Pancreas (tissue), 10 donors: ENCODE measurements at regions not wholly inside any gene's neighbourhood (a gene's known extent, or its start where the extent isn't known, plus 50 kb on each side); places are given as distances from the start of the nearest gene placed in this dataset.

ENCODE experiments used
- ATAC-seq, 4 donors: fragments of 200-7000 bp; cut with Tn5 transposase; one replicate each; pipeline versions ENCODE4 v1.8.0 to v1.9.1; 2020; ENCODE audit warnings: mild to moderate bottlenecking in 4 of 4, moderate library complexity in 4 of 4
- DNase-seq, 6 donors: peaks; one replicate each; pipeline ENCODE4 v3.0.0-alpha.2; 2020
- FAIRE-seq: peaks from 2 replicates; lab custom pipeline; 2012; peaks lifted over from hg19 to GRCh38; lab: Jason Lieb, UNC
- H3K27ac ChIP-seq, 4 donors: fragments of 200-600 bp; sonication (generic); 1 replicate in 3 of 4; 2 replicates in 1 of 4; pipeline versions ENCODE4 v1.5.0 to v1.8.0; 2020
- H3K27me3 ChIP-seq, 4 donors: fragments of 200-600 bp; one replicate each; pipeline ENCODE4 v1.8.0; 2021
- H3K36me3 ChIP-seq, 3 donors: fragments of 200-600 bp; sonication (generic) in 1 of 3; one replicate each; pipeline versions ENCODE4 v1.5.0 to v1.8.0; 2020 to 2021
- H3K4me1 ChIP-seq, 3 donors: fragments of 200-600 bp; one replicate each; pipeline ENCODE4 v1.8.0; 2021
- H3K4me3 ChIP-seq, 4 donors: fragments of 200-600 bp; sonication (generic) in 2 of 4; one replicate each; pipeline versions ENCODE4 v1.5.0 to v1.8.0; 2020 to 2021
- H3K9me3 ChIP-seq, 4 donors: fragments of 200-600 bp; one replicate each; pipeline ENCODE4 v1.8.0; 2021
- WGBS, 2 donors: extraction: QIAGEN DNeasy Blood & Tissue Kit; methylation state at CpG; one replicate each; pipeline ENCODE4 v1.1.7; 2013; 5-methylcytosine and 5-hydroxymethylcytosine counted together
- intact Hi-C, 3 donors: fragments of 100-400 bp; cut with DNase I; formaldehyde crosslinking; loops; one replicate each; pipeline versions ENCODE4 v1.11.1 to v1.14.2; 2022
- TF ChIP-seq, protein P1 (sequence below), 4 donors: fragments of 200-600 bp; sonication (generic) in 3 of 4; IDR thresholded peaks; one replicate each; pipeline versions ENCODE4 v1.5.0 to v1.8.0; 2021; ENCODE audit warnings: antibody characterized with exemption in 4 of 4
- donor health status: healthy with polysubstance abuse.
- donor health status: DM: no; HTN: no; CAD: no; lungs with moderate emphysema.
- donor health status: DM: no; HTN: no; CAD: no.
- donor health status: control.
- donor health status: control.
- donor health status: Bipolar disorder and iron deficiency.
- donor health status: DM: yes; HTN: yes; CAD: no.
- donor health status: DM: no; HTN: no; CAD: no.
- donor health status: DM: no; HTN: no; CAD: no.
- donor health status: DM: yes; HTN: yes; CAD: no.

DNA sequence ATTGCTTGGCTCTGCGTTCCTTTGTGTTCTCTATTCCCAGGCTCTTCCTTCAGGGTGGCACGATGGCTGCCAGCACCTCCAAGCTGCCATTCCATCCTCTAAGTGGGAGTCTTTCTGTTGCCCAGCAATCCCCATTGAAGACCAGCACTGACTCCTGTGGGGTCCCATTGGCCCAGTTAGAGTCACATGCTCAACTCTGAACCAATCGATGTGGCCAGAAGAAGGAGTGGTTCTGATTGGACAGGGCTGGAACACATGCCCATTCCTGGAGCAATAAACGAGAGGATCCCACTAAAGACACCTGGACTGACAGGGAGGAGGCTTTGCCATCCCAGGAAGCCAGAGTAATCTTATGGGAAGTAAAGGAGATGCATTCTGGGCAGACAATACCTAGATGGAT, 97.2 kb upstream of the IGSF21 start:
- DNase-seq (no peak), FAIRE-seq (no peak), ATAC-seq (no peak)
- intact Hi-C loops, result no loop called here
- 66 to 78% methylated on average over 4 of the region's 4 CpGs for WGBS, 2 donors
- no peak overlapping the region for H3K27ac ChIP-seq
- no peak overlapping the region for H3K4me3 ChIP-seq
- no peaks in the 10 kb centered on the region for H3K4me1 ChIP-seq
- no peaks in the 10 kb centered on the region for H3K9me3 ChIP-seq
- no peaks in the 10 kb centered on the region for H3K36me3 ChIP-seq
- TF ChIP-seq, protein P1, sequence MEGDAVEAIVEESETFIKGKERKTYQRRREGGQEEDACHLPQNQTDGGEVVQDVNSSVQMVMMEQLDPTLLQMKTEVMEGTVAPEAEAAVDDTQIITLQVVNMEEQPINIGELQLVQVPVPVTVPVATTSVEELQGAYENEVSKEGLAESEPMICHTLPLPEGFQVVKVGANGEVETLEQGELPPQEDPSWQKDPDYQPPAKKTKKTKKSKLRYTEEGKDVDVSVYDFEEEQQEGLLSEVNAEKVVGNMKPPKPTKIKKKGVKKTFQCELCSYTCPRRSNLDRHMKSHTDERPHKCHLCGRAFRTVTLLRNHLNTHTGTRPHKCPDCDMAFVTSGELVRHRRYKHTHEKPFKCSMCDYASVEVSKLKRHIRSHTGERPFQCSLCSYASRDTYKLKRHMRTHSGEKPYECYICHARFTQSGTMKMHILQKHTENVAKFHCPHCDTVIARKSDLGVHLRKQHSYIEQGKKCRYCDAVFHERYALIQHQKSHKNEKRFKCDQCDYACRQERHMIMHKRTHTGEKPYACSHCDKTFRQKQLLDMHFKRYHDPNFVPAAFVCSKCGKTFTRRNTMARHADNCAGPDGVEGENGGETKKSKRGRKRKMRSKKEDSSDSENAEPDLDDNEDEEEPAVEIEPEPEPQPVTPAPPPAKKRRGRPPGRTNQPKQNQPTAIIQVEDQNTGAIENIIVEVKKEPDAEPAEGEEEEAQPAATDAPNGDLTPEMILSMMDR (IDR thresholded peaks at IDR 0.05), result no peak
- no peaks in the 10 kb centered on the region for H3K27me3 ChIP-seq

DNA sequence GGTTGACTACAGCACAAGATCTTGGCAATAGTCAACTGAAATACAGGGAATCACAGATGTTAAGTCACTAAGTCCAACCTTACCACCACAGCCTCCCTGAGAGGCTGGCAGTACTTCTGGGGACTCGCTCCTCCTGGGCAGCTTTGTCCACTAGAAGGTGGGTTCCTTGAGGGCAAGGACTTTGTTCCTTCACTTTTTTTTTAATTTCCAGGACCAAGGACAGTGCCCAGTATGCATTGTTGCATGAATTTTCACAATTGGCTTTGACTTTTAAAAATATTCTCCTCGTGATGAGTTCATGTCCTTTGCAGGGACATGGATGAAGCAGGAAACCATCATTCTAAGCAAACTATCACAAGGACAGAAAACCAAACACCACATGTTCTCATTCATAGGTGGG, 96.7 kb upstream of the IGSF21 start:
- H3K36me3 ChIP-seq, result no peaks in the 10 kb centered on the region
- H3K4me3 ChIP-seq, result no peak overlapping the region
- H3K9me3 ChIP-seq, result no peaks in the 10 kb centered on the region
- no peaks in the 10 kb centered on the region for H3K4me1 ChIP-seq
- no peak for FAIRE-seq
- no peaks in the 10 kb centered on the region for H3K27me3 ChIP-seq
- H3K27ac ChIP-seq, result no peak overlapping the region
- DNase-seq, result no peak
- TF ChIP-seq, protein P1 (IDR thresholded peaks at IDR 0.05), result no peak
- 53 to 57% methylated on average over 2 of the region's 2 CpGs for WGBS, 2 donors
- no peak for ATAC-seq
- intact Hi-C loops, result no loop called here

DNA sequence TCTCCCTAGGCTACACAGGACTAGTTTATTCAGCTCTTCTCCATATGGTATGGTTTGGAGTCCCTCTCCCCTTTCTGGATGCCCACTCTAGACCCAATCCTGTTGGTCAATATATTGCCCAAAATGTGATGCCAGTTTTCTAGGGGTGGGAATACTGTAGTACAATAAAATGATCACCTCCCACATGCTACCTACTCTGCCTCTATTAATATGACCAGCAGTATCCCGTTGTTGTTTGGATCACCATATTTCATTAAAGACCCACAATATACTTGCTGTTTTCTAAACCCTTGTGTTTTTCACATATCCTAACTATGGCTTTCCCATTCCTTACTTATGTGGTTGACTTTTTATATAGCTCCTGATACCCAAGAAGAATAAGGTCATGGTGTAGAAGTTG, 95.9 kb upstream of the IGSF21 start:
- DNase-seq (no peak), ATAC-seq (no peak), FAIRE-seq (no peak)
- H3K27ac ChIP-seq, result no peak overlapping the region
- WGBS, 2 donors, result 79% methylated on average over 1 of the region's 1 CpG
- TF ChIP-seq, protein P1 (IDR thresholded peaks at IDR 0.05), result no peak
- intact Hi-C loops, result no loop called here
- H3K9me3 ChIP-seq, result no peaks in the 10 kb centered on the region
- no peaks in the 10 kb centered on the region for H3K27me3 ChIP-seq
- H3K4me1 ChIP-seq, result no peaks in the 10 kb centered on the region
- H3K4me3 ChIP-seq, result no peak overlapping the region
- no peaks in the 10 kb centered on the region for H3K36me3 ChIP-seq

DNA sequence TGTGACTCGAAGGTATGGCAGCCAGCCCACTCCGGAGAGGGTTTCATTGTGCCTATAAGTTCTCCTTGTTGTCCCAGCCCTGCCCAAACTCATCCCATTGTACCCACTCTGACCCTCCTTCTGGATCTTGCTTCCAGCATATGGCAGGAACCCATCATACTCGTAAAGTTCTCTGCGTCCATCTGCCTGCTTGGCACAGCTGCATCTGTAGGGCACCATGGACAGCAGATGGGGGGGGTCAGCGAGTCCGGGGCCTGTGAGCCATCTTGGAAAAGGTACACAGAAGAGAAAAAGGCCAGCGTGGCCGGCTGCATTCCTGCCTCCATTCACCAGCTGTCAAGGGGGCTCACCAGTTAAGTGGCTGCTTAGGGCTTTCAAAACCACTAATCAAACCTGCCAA, 94.9 kb upstream of the IGSF21 start:
- TF ChIP-seq, protein P1 (IDR thresholded peaks at IDR 0.05), result no peak
- ATAC-seq (no peak), DNase-seq (no peak), FAIRE-seq (no peak)
- H3K36me3 ChIP-seq, result no peaks in the 10 kb centered on the region
- no peaks in the 10 kb centered on the region for H3K4me1 ChIP-seq
- H3K27ac ChIP-seq, result no peak overlapping the region
- H3K9me3 ChIP-seq, result no peaks in the 10 kb centered on the region
- H3K4me3 ChIP-seq, result no peak overlapping the region
- H3K27me3 ChIP-seq, result no peaks in the 10 kb centered on the region
- WGBS, 2 donors, result 54 to 63% methylated on average over 8 of the region's 8 CpGs
- intact Hi-C loops, result no loop called here

DNA sequence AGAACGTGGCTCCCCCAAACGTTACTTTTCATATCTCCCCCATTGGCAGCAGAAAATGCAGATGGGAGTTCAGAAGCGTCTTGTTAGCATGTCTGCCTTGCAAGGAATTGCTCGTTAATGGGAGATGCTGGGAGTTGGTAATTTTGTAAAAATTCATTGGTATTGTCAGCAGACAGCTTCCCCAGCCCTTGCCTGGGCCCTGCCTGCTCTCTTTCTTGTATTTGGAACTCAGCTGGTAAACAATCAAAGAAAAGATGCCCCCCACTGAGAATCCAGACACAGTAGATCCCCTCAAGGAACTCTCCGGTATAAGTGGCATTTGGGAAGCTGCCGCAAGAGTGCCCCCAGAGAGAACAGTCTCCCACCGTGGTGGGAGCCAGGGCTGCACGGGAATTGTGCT, 94.4 kb upstream of the IGSF21 start:
- no peak for ATAC-seq
- TF ChIP-seq, protein P1 (IDR thresholded peaks at IDR 0.05), result no peak
- Histone ChIP-seq H3K27ac (no peak overlapping the region), H3K4me3 (no peak overlapping the region), H3K4me1 (no peaks in the 10 kb centered on the region), H3K36me3 (no peaks in the 10 kb centered on the region), H3K27me3 (no peaks in the 10 kb centered on the region), H3K9me3 (no peaks in the 10 kb centered on the region)
- no peak for FAIRE-seq
- DNase-seq, result no peak
- WGBS, 2 donors, result 44 to 45% methylated on average over 8 of the region's 8 CpGs
- intact Hi-C loops, result no loop called here
